ENCODE measurements at regions not wholly inside any gene's neighbourhood (a gene's known extent, or its start where the extent isn't known, plus 50 kb on each side); places are given as distances from the start of the nearest gene placed in this dataset.

DNA sequence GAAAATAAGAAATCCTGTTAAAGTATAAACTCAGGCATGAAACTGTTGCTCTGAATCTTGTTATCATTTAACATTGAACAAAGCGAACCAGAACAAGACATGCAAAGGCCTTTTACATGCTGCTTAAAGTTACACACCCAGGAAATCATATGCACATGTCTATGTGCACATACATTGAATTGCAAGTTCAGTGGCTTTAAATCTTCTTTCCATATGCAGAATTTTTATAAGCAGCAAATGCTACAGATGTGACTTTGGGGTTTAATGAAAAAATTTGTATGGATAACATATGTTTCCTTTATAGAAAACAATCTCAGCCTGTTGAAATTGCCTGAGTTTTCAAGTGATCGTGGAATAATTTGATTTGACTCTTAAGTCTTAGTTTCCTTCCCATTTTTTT, 193.9 kb downstream of the AEBP2 start:
- H3K4me2 ChIP-seq (ENCODE audit: low read length), result no peak overlapping the region
- no peaks in the 10 kb centered on the region for H3K9me3 ChIP-seq (ENCODE audit: control insufficient read depth, low read length)
- no peaks in the 10 kb centered on the region for H3K36me3 ChIP-seq (ENCODE audit: control insufficient read depth, insufficient read depth, low read length)
- no peaks in the 10 kb centered on the region for H3K4me1 ChIP-seq
- H3K4me3 ChIP-seq (ENCODE audit: low read depth, low read length), result no peak overlapping the region
- no peaks in the 10 kb centered on the region for H3K79me2 ChIP-seq
- H2AFZ ChIP-seq, result no peak overlapping the region
- TF ChIP-seq, protein P1, sequence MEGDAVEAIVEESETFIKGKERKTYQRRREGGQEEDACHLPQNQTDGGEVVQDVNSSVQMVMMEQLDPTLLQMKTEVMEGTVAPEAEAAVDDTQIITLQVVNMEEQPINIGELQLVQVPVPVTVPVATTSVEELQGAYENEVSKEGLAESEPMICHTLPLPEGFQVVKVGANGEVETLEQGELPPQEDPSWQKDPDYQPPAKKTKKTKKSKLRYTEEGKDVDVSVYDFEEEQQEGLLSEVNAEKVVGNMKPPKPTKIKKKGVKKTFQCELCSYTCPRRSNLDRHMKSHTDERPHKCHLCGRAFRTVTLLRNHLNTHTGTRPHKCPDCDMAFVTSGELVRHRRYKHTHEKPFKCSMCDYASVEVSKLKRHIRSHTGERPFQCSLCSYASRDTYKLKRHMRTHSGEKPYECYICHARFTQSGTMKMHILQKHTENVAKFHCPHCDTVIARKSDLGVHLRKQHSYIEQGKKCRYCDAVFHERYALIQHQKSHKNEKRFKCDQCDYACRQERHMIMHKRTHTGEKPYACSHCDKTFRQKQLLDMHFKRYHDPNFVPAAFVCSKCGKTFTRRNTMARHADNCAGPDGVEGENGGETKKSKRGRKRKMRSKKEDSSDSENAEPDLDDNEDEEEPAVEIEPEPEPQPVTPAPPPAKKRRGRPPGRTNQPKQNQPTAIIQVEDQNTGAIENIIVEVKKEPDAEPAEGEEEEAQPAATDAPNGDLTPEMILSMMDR (IDR thresholded peaks at IDR 0.05), result no peak
- no peak overlapping the region for H3K27ac ChIP-seq
- no peaks in the 10 kb centered on the region for H3K27me3 ChIP-seq (ENCODE audit: control insufficient read depth, insufficient read depth, low read length)
- H3K9ac ChIP-seq, result no peak overlapping the region

DNA sequence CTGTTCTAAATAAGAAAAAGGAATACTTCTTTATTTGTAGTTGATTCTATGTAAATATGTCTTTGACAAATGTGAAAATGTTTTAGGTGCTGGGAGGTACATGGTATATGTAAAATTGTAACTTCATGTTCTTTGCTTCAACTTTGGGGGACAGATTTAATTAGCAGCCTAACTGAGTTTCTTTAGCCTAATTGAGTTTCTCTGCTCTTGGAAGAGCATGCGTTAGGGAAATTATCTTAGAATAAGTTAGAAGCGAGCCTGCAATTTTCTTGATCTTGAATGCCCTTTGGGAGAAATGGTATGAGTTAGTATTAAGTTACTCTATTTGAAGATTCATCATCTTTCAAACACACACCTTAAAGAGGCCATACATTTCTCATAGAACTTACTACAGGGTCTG, 194.3 kb downstream of the AEBP2 start:
- TF ChIP-seq, protein P1 (IDR thresholded peaks at IDR 0.05), result no peak
- H3K9ac ChIP-seq, result no peak overlapping the region
- H2AFZ ChIP-seq, result no peak overlapping the region

DNA sequence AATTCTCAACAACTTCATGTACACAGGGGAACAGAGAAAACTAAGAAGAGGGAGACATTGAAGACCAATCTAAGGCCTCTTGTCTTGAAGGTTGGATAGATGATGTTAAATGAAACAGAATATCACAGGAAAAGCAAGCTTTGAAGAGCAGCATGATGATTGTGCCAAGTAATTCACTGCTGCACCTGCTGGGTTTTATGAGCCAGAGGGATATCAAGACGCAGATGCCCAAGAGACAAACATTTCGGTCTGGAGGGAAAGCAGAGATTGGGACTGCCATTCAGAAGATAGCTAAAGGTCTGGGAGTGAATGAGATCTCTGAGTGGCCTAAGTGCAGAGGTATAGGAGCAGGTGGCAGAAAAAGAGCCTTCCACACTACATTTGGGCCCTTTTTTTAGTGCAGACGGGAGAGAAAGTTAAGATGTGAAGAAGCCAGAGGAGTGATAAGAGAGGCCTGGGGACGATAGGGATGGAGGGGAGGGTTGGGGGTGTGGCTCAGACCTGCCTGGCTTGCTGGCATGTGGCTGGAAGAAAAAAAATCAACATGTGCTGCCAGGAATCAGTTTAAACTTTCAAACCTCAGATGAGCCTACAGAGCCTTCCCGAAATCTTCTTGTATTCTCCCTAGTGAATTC, 200.6 kb downstream of the AEBP2 start:
- Histone ChIP-seq H3K9ac (no peak overlapping the region), H3K27ac (no peak overlapping the region), H3K36me3 (ENCODE audit: control insufficient read depth, insufficient read depth, low read length) (no peaks in the 10 kb centered on the region), H3K4me3 (ENCODE audit: low read depth, low read length) (no peak overlapping the region), H3K79me2 (no peaks in the 10 kb centered on the region), H3K27me3 (ENCODE audit: control insufficient read depth, insufficient read depth, low read length) (no peaks in the 10 kb centered on the region), H2AFZ (no peak overlapping the region), H3K4me1 (no peaks in the 10 kb centered on the region), H3K9me3 (ENCODE audit: control insufficient read depth, low read length) (no peaks in the 10 kb centered on the region), H3K4me2 (ENCODE audit: low read length) (no peak overlapping the region)
- TF ChIP-seq, protein P1 (IDR thresholded peaks at IDR 0.05), result no peak

More for the DNA sequence above, 194.3 kb downstream of the AEBP2 start:
- H3K27ac ChIP-seq, result no peak overlapping the region
- no peaks in the 10 kb centered on the region for H3K9me3 ChIP-seq (ENCODE audit: control insufficient read depth, low read length)
- H3K4me1 ChIP-seq, result no peaks in the 10 kb centered on the region
- H3K79me2 ChIP-seq, result no peaks in the 10 kb centered on the region
- H3K36me3 ChIP-seq (ENCODE audit: control insufficient read depth, insufficient read depth, low read length), result no peaks in the 10 kb centered on the region
- no peaks in the 10 kb centered on the region for H3K27me3 ChIP-seq (ENCODE audit: control insufficient read depth, insufficient read depth, low read length)
- no peak overlapping the region for H3K4me2 ChIP-seq (ENCODE audit: low read length)
- H3K4me3 ChIP-seq (ENCODE audit: low read depth, low read length), result no peak overlapping the region

DNA sequence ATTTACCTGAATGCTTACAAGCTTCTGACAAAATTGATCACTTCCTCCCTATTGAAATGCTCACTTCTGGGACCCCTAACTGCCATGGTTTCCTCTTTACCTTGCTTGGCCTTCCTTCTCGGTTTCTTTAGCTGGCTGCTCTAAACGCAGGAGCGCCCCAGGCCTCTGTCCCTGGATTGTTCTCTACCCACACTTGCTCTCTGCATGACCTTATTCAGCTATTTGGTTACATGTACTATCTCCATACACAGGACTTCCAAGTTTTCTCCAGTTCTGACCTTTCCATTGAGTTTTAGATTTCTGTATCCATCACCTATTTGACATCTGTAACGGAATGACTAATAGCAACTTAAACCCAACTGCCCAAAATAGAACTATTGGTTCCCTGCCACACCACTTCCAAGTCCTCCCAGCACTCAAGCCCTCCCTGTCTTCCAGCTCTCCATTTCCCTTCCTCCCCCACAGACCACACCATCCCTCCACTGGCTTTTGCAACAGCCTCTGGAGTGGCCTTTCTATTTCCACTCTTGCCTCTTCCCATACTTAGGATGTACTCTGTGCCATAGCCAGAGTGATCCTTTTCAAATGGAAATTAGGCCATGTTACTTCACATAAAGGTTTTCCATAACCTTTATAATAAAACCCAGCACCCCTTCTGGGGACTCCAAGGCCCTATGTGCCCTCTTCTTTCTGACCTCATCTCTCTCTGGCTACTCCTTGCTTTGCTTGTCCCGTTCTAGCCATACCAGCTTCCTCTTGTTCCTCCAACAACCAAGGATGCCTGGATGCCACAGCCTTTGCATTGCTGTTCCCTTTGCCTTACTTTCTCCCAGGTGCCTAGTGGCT, 202.2 kb downstream of the AEBP2 start:
- Histone ChIP-seq H3K9ac (no peak overlapping the region), H3K9me3 (ENCODE audit: control insufficient read depth, low read length) (no peaks in the 10 kb centered on the region), H3K27ac (no peak overlapping the region)

More for the DNA sequence above, 202.2 kb downstream of the AEBP2 start:
- Histone ChIP-seq H2AFZ (no peak overlapping the region), H3K4me3 (ENCODE audit: low read depth, low read length) (no peak overlapping the region), H3K36me3 (ENCODE audit: control insufficient read depth, insufficient read depth, low read length) (no peaks in the 10 kb centered on the region), H3K27me3 (ENCODE audit: control insufficient read depth, insufficient read depth, low read length) (no peaks in the 10 kb centered on the region), H3K79me2 (no peaks in the 10 kb centered on the region), H3K4me1 (no peaks in the 10 kb centered on the region), H3K4me2 (ENCODE audit: low read length) (no peak overlapping the region)
- TF ChIP-seq, protein P1 (IDR thresholded peaks at IDR 0.05), result no peak

Data from parathyroid adenoma (tissue), 2 donors.